Large intestine (tissue), 3 donors: ENCODE measurements at regions not wholly inside any gene's neighbourhood (a gene's known extent, or its start where the extent isn't known, plus 50 kb on each side); places are given as distances from the start of the nearest gene placed in this dataset.
"Not testable (repeated sequence)": the region's sequence is repeated elsewhere in the genome, so short reads cannot be mapped to it uniquely, and the experiment has no call there.

Source experiments
- DNase-seq, 2 donors: peaks; one replicate each; pipeline versions ENCODE4 v3.0.0 to v3.0.0-alpha.2; 2013
- H3K27ac ChIP-seq: one replicate; pipeline ENCODE4 v1.5.1; 2013; ENCODE audit warnings: low read length
- H3K27me3 ChIP-seq: 2 replicates; pipeline ENCODE4 v1.6.1; 2013; ENCODE audit warnings: low read length; ENCODE audit not compliant: control insufficient read depth, insufficient read depth
- H3K36me3 ChIP-seq: 2 replicates; pipeline ENCODE4 v1.6.1; 2013; ENCODE audit warnings: low read length; ENCODE audit not compliant: control insufficient read depth, insufficient read depth
- H3K4me1 ChIP-seq: one replicate; pipeline ENCODE4 v1.6.1; 2013; ENCODE audit warnings: low read length; ENCODE audit not compliant: control insufficient read depth, insufficient read depth
- H3K4me3 ChIP-seq: one replicate; pipeline ENCODE4 v1.5.1; 2013; ENCODE audit warnings: low read length
- H3K9me3 ChIP-seq: one replicate; pipeline ENCODE4 v1.6.1; 2013; ENCODE audit warnings: mild to moderate bottlenecking, low read depth, low read length, moderate library complexity; ENCODE audit not compliant: control insufficient read depth
- WGBS: methylation state at CpG from one replicate; pipeline ENCODE4 v1.1.5; 2013; ENCODE audit warnings: low lambda C conversion rate; ENCODE audit not compliant: insufficient coverage; 5-methylcytosine and 5-hydroxymethylcytosine counted together

DNA sequence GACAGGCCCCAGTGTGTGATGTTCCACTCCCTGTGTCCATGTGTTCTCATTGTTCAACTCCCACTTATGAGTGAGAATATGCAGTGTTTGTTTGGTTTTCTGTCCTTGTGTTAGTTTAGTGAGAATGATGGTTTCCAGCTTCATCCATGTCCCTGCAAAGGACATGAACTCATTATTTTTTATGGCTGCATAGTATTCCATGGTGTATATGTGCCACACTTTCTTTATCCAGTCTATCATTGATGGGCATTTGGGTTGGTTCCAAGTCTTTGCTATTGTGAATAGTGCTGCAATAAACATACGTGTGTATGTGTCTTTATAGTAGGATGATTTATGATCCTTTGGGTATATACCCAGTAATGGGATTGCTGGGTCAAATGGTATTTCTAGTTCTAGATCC, 558.2 kb upstream of the KLF4 start:
- H3K27me3 ChIP-seq, H3K4me3 ChIP-seq, H3K36me3 ChIP-seq, DNase-seq, H3K4me1 ChIP-seq, H3K27ac ChIP-seq, H3K9me3 ChIP-seq: not testable (repeated sequence)
- WGBS: no CpG with 5 or more reads among the region's 1 CpG

DNA sequence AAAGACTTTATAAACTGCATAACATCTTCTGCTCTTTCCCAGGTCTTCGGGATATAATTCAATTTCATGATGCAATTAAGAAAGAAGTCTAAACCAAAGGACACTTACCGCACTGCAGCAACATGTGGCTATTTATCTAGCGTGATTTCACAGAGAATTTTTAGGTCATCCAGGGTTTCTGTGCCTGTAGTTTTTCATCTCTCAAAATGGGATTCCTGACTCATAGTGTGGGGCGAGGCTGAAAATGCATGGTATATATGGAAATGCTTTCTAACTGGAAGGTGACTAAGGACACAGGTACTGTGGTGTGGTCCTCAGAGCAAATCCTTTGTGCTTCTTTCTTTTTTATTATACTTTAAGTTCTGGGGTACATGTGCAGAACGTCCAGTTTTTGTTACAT, 557.7 kb upstream of the KLF4 start:
- no peaks in the 10 kb centered on the region for H3K27me3 ChIP-seq
- no peak overlapping the region for H3K27ac ChIP-seq
- no CpG with 5 or more reads among the region's 5 CpGs for WGBS

DNA sequence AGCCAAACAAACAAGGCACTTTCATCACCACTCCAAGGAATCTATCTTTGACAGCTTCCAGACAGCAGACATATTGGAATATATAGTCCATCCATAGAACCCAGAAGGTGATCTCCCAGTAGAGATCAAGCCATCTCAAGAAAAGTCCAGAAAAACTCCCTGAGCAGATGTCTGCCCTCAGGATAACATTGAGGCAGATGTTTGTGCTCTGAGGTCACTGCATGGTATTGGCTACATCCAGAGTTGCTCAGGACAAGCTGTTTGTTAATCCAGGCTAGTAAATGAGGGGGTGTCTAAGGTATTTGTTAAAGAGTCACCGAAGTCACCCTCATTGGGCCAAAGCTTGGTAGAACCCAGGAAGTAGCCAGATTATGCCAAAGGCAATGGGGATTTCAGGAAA, 556.3 kb upstream of the KLF4 start:
- Histone ChIP-seq H3K27ac (no peak overlapping the region), H3K4me3 (no peak overlapping the region), H3K27me3 (no peaks in the 10 kb centered on the region), H3K4me1 (peaks cover 11% of the 10 kb centered on the region), H3K9me3 (peaks cover 6% of the 10 kb centered on the region), H3K36me3 (no peaks in the 10 kb centered on the region)
- no CpG with 5 or more reads among the region's 1 CpG for WGBS
- DNase-seq: no peak

More for the DNA sequence above, 557.7 kb upstream of the KLF4 start:
- DNase-seq: no peak
- H3K4me3 ChIP-seq: no peak overlapping the region
- H3K9me3 ChIP-seq: peaks cover 6% of the 10 kb centered on the region
- H3K36me3 ChIP-seq: no peaks in the 10 kb centered on the region
- H3K4me1 ChIP-seq: peaks cover 3% of the 10 kb centered on the region

DNA sequence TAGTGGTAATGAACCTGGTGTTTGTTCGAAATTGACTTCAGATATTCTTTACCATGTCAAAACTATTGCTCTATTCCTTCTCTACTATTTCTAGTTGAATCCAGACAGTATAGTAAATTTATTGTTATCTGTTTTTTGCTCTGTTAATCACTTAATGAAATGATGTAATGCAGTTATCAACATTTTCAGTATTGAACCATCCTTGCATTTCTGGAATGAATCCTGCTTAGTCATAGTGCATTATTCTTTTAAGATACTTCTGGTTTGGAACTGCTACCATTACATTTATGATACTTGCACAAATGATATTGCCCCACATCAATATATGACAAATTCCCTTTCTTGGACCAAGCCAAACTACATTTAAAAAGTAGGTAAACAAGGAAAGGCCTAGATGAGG, 554.0 kb upstream of the KLF4 start:
- no peak for DNase-seq
- 88% methylated on average over 1 of the region's 1 CpG for WGBS
- peaks cover 6% of the 10 kb centered on the region for H3K9me3 ChIP-seq
- no peak overlapping the region for H3K4me3 ChIP-seq
- H3K4me1 ChIP-seq: peaks cover 11% of the 10 kb centered on the region
- no peaks in the 10 kb centered on the region for H3K36me3 ChIP-seq
- H3K27ac ChIP-seq: no peak overlapping the region
- no peaks in the 10 kb centered on the region for H3K27me3 ChIP-seq

DNA sequence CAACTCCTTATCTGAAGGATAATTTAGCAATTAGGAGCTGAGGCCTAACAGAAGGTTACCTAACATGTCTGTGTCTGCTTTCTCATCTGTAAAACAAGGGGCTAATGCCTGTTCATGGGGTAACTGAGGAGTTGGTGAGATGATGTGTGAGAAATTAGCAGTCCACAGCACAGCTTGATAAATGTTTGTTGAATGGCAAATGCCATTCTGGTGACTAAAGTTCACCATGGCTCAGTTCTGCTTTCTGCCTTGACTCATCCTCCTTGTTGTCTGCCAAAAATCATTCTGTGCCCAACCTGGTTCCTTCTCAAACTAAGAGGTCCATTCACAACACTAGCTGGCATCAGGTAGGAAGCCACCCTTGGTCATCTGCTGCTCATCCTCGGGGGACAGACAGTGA, 552.0 kb upstream of the KLF4 start:
- no CpG with 5 or more reads among the region's 1 CpG for WGBS
- peak overlapping the region; percentile 35 for H3K27ac ChIP-seq
- H3K27me3 ChIP-seq: no peaks in the 10 kb centered on the region

DNA sequence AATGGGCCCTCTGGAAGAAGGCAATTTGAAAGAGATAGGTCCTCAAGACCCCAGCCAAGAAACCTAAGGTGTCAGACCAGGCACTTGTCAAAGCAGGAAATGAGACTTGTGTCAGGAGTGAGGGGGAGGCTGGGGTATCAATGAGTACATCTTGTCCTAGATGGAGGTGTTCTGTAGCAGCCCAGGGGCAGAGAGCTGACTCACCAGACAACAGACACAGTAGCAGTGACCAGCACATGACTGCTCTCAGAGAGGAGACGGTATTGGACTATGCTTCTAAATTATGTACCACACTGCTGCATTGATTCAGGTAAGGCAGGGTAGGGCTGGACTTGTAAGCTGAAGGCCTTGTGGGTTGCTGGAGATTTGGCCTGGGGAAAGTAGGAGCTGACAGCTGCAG, 551.2 kb upstream of the KLF4 start:
- no peaks in the 10 kb centered on the region for H3K27me3 ChIP-seq
- H3K27ac ChIP-seq: peak overlapping the region; percentile 35
- no CpG with 5 or more reads among the region's 1 CpG for WGBS
- peaks cover 6% of the 10 kb centered on the region for H3K9me3 ChIP-seq
- peaks cover 11% of the 10 kb centered on the region for H3K4me1 ChIP-seq
- H3K36me3 ChIP-seq: no peaks in the 10 kb centered on the region
- no peak overlapping the region for H3K4me3 ChIP-seq
- DNase-seq: peak in 1 of 2 donors; percentile 42

More for the DNA sequence above, 552.0 kb upstream of the KLF4 start:
- DNase-seq: peak in 1 of 2 donors; percentile 17
- no peak overlapping the region for H3K4me3 ChIP-seq
- no peaks in the 10 kb centered on the region for H3K36me3 ChIP-seq
- peaks cover 6% of the 10 kb centered on the region for H3K9me3 ChIP-seq
- H3K4me1 ChIP-seq: peaks cover 11% of the 10 kb centered on the region

DNA sequence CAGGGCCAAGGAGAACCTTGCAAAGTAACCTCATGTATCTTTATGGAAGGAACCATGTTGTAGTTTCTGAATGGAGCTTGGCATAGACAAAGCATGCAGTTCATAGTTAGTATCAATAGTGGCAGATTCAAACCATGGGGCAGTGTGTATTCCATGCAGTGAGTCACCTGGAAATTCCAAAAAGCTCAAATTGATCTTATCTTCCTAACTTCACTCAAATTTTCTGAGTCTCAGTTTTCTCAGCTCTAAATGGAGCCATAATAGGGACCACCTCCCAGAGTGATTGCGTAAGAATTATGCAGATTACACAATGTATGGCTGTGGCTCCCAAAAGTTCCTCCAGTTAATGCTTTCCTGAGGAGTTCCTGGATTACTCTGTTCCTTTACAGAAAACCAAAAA, 549.9 kb upstream of the KLF4 start:
- DNase-seq: no peak
- H3K27ac ChIP-seq: no peak overlapping the region
- H3K4me3 ChIP-seq: no peak overlapping the region
- no peaks in the 10 kb centered on the region for H3K27me3 ChIP-seq
- H3K9me3 ChIP-seq: peaks cover 6% of the 10 kb centered on the region
- H3K4me1 ChIP-seq: peaks cover 10% of the 10 kb centered on the region
- H3K36me3 ChIP-seq: no peaks in the 10 kb centered on the region
- 100% methylated on average over 1 of the region's 1 CpG for WGBS

DNA sequence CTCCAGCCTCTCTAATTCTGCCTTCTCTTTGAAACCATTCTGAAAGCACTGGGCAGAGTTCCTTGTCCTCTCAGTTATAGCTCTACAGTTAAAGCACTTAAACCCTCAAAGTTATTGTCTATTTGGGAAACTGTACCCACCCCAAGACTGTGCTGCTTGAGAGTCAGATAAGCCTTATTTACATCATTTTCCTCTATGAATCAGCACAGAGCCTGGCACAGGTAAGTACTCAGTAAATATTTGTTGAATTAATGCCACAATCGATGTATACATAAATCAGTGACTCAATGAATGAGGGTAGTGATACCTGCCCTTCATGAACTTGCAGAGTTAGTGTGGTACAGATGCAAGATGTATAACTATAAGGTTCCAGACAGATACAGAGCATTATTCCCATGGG, 549.4 kb upstream of the KLF4 start:
- Histone ChIP-seq H3K4me1 (peaks cover 8% of the 10 kb centered on the region), H3K36me3 (no peaks in the 10 kb centered on the region), H3K4me3 (no peak overlapping the region), H3K27me3 (no peaks in the 10 kb centered on the region), H3K27ac (no peak overlapping the region), H3K9me3 (peaks cover 6% of the 10 kb centered on the region)
- WGBS: no CpG with 5 or more reads among the region's 1 CpG
- no peak for DNase-seq

DNA sequence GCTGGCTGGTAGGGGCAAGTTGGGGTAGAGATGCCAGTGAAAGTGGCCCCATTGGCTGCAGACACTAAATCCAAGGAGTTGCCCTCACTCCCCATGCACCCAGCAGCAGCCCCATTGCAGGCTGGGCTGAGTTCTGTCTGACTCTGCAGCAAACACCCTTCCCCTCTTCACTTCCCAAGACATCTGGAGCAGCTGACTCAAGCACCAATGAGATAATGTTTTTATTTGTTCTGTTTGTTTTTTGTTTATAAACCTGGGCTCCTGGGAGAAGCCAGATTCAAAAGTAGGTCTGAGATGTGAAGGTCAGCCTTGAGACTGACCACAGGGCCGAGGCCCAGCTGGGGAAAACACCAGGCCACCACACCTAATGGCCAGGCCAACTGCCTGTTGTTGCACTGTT, 545.9 kb upstream of the KLF4 start:
- Histone ChIP-seq H3K36me3 (no peaks in the 10 kb centered on the region), H3K4me3 (no peak overlapping the region), H3K4me1 (no peaks in the 10 kb centered on the region), H3K27ac (no peak overlapping the region), H3K9me3 (no peaks in the 10 kb centered on the region), H3K27me3 (no peaks in the 10 kb centered on the region)
- DNase-seq: no peak
- WGBS: no CpG with 5 or more reads among the region's 1 CpG

DNA sequence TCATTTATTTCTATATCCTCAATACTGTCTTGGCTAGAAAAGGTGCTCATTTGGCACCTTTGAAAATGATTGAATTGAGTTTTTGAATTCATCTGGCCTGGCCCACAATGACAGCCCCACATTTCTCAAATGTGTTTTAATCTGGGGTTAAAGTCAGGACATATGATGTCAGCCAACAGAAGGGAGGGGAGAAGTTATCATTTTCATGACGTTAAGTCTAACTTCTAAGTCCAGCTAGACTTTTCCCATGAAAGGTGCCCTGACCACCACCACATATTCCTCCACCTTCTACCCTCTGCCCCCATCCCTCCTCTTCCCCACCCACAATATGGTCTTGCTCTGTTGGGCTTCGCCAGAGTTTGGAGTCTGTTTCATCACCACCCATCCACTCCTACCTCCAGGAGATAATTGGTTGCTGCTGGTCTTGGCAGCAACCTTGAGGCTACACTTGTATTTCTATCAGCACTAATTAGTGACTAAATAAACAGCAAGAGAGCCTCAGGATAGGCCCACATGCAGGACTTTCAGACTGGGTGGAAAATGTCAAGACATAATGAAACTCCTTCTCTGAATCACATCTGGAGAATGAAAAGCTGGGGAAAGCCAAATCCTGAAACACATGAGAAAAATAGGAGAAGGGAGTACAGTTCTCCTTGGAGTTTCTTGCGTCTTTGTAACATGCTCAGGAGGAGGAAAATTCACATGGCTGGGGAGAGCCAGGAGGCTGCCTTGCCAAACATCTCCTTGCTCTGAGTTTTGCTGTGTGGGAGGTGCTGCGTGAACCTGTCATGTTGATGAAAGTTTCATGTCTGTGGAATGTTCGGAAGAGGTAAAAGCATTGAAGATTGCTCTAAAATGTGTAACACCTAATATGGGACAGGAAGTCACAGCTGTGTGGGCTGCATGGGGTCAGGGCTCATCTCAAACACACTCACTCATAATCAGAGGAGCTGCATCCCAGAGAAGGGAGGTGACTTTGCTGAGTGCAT, 544.7 kb upstream of the KLF4 start:
- no peak for DNase-seq
- H3K27ac ChIP-seq: no peak overlapping the region
- WGBS: 83% methylated on average over 1 of the region's 5 CpGs

DNA sequence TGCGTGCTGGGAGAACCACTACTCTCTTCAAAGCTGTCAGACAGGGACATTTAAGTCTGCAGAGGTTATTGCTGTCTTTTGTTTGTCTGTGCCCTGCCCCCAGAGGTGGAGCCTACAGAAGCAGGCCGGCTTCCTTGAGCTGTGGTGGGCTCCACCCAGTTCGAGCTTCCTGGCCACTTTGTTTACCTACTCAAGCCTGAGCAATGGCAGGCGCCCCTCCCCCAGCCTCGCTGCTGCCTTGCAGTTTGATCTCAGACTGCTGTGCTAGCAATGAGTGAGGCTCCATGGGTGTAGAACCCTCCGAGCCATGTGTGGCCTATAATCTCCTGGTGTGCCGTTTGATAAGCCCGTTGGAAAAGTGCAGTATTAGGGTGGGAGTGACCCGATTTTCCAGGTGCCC, 542.5 kb upstream of the KLF4 start:
- H3K36me3 ChIP-seq, H3K27ac ChIP-seq, H3K27me3 ChIP-seq, DNase-seq, H3K4me3 ChIP-seq, H3K4me1 ChIP-seq, H3K9me3 ChIP-seq: not testable (repeated sequence)
- no CpG with 5 or more reads among the region's 9 CpGs for WGBS

More for the DNA sequence above, 544.7 kb upstream of the KLF4 start:
- H3K4me1 ChIP-seq: no peaks in the 10 kb centered on the region
- H3K4me3 ChIP-seq: no peak overlapping the region
- H3K36me3 ChIP-seq: no peaks in the 10 kb centered on the region
- H3K27me3 ChIP-seq: no peaks in the 10 kb centered on the region
- no peaks in the 10 kb centered on the region for H3K9me3 ChIP-seq
